Testis (tissue), 2 donors: ENCODE measurements at regions not wholly inside any gene's neighbourhood (a gene's known extent, or its start where the extent isn't known, plus 50 kb on each side); places are given as distances from the start of the nearest gene placed in this dataset.

ENCODE experiments used
- CTCF ChIP-seq, 3 experiments: fragments of 450-650 bp in 2 of 3; fragments of 200-600 bp in 1 of 3; sonication (generic) in 1 of 3; IDR thresholded peaks; one replicate each; pipeline ENCODE4 v1.5.1; 2016 to 2019; ENCODE audit warnings: antibody characterized with exemption in 3 of 3, mild to moderate bottlenecking in 2 of 3, moderate library complexity in 1 of 3
- POLR2A ChIP-seq: fragments of 450-650 bp; IDR thresholded peaks from one replicate; pipeline ENCODE4 v1.6.1; 2017; ENCODE audit warnings: antibody characterized with exemption, mild to moderate bottlenecking, moderate library complexity

GRCh38 chr1:222275729-222276465, 272.0 kb downstream of the HHIPL2 start:
- TF ChIP-seq CTCF (IDR thresholded peaks at IDR 0.05) (no peak), POLR2A (no peak)
